GM19452 (cell line): ENCODE measurements at regions not wholly inside any gene's neighbourhood (a gene's known extent, or its start where the extent isn't known, plus 50 kb on each side); places are given as distances from the start of the nearest gene placed in this dataset.
"Not testable (repeated sequence)": the region's sequence is repeated elsewhere in the genome, so short reads cannot be mapped to it uniquely, and the experiment has no call there.

Experiments used
- ATAC-seq: cut with Tn5 transposase; IDR thresholded peaks from one replicate; pipeline ENCODE4 v1.9.1; 2021; ENCODE audit not compliant: unreplicated experiment

DNA sequence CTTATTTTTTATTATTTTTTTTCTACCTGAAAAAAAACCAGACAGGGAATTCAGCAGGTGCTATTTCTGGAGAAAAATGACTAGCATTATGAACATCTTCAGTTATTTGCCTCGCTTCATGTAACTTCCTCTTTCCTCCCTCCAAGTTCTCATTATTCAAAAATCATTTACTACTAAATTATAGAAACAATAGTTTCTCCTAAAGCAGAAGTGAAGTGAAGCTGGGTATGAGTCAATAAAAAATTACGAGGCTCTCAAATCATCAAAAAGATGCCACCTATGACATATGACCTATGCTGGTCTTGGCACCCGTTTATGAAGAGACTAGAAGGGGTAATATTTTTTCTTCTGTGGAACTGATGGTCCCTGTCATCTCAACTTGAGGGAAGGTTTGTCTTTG lies 145.0 kb upstream of the AADAT start:
- no peak for ATAC-seq

DNA sequence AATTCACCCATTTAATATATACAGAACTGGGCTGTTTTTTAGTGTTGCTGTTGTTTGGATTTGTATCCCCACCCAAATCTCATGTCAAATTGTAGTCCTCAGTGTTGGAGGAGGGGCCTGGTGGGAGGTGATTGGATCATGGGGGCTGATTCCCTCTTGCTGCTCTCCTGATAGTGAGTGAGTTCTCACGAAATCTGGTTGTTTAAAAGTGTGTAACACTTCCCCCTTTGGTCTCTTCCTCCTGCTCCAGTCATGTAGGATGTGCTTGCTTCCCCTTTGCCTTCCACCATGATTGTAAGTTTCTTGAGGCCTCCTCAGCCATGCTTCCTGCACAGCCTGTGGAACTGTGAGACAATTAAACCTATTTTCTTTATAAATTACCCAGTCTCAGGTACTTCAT lies 141.6 kb upstream of the AADAT start:
- no peak for ATAC-seq

DNA sequence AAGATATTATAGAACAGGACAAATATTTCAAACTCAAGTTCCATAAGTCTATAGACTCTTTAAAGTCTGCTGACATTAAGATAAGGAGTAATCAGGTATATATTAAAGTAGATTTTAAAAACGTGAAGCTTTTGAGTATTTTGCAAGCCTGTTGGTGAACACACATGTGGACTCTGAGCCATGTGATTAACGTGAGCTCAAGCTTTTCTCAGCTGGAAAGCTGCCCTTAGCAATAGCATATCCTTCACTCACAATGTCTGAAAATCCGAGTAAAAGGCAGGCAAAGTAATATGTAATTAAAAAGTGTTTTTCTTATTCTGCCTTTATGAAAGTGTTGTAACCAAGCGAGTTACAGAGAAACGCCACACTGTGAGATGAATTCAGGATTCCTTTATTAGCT lies 140.5 kb upstream of the AADAT start:
- no peak for ATAC-seq

DNA sequence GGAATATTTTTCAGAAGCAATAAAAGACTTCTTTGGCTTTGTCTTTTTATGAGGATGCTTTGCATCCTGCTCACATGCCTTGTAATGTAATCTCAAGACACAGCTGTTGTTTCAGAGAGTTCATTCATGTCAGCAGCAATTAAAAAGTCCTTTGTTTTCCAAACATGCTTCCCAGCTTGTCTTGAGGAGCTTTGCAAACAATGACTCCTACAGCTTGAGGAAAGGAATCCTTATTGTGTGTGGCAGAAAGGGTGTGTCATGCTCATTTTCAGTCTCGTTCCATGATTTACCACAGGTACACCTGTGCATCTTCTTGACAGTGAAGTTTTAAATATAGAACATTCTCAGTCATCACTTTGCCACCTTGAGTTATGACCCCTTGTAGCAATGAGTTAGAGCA lies 139.2 kb upstream of the AADAT start:
- ATAC-seq, result no peak

DNA sequence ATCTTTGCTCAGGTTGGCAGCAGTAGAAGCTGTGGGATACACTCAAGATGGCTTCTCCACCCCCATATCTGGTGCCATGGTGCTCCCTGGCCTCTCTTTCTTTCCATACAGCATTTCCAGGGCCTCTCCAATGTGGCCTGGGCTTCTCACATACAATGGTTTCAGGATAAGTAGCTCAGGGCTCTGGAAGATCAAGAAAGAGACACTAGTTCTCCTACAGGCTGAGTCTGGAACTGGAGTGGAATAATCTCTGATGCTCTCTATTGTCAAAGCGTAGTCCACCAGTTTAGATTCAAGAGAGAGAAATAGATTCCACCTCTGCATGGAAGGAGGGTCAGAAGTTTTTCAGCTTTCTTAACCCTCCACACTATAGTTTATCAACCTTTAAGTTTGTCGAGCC lies 138.2 kb upstream of the AADAT start:
- no peak for ATAC-seq

DNA sequence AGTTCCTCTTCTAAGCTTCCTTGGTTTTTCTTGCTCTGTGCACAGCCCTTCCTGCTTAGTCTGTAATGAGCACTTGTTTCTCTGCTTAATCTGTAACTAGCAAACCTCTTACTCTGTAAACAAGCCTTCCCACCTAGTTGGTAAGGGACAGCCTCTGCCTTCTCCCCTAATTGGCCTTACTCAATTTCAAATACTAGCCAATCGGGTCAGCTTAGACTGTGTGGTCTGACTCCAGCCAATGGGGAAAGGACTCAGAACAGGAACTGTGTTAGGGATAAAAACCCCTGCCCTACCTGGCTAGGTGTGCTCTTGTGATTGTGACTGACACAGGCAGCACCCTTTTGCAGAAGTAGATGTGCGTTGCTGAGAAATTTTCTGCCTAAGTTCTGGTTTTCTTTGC lies 136.5 kb upstream of the AADAT start:
- ATAC-seq, result no peak

DNA sequence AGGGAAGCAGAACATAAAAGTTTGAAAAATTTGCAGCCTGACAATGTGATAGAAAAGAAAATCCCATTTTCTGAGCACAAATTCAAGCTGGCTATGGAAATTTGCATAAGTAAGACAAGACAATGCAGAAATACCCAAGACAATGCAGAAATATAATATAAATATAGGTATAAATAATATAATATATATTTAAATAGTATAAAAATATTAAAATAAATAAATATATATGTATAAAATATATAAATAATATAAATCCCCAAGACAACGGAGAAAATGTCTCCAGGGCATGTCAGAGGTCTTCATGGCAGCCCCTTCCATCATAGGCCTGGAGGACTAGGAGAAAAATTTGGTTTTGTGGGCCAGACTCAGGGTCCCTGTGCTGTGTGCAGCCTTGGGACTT lies 125.0 kb upstream of the AADAT start:
- ATAC-seq, result no peak

DNA sequence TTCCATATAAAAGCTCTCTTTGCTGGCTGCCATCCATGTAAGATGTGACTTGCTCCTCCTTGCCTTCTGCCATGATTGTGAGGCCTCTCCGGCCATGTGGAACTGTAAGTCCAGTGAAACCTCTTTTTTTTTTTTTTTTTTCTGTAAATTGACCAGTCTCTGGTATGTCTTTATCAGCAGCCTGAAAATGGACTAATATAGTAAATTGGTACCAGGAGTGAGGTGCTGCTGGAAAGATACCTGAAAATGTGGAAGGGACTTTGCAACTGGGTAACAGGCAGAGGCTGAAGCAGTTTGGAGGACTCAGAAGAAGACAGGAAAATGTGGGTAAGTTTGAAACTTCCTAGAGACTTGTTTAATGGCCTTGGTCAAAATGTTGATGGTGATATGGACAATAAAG lies 124.3 kb upstream of the AADAT start:
- no peak for ATAC-seq

DNA sequence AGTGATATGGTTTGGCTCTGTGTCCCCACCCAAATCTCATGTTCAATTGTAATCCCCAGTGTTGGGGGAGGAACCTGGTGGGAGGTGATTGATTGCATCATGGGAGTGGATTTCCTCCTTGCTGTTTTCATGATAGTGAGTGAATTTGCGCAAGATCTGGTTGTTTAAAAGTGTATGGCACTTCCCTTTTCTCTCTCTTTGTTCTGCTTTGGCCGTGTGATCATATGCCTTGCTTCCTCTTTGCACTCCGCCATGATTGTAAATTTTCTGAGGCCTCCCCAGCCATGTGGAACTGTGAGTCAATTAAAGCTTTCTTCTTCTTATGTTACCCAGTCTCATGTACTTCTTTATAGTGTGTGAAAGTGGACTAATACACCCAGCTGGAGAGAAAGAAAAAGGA lies 113.0 kb upstream of the AADAT start:
- ATAC-seq, result no peak

DNA sequence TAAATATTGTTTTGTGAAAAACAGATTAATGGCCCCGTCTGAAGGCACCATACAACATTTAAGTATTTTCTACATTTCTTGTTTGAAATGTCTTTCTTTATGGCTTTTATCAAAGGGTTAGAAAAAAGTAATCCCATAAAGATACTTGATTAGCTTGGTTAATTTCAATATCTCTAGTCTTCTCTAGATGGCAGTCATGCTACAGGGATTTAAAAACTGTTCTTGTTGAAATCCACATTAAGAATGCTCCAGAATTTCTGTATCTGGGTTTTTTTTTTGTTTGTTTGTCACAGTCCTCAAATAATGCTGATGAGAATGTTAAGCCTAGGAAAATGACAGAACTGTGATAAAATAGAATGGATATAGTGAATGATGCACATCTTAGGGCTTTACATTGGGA lies 109.0 kb upstream of the AADAT start:
- ATAC-seq, result no peak

DNA sequence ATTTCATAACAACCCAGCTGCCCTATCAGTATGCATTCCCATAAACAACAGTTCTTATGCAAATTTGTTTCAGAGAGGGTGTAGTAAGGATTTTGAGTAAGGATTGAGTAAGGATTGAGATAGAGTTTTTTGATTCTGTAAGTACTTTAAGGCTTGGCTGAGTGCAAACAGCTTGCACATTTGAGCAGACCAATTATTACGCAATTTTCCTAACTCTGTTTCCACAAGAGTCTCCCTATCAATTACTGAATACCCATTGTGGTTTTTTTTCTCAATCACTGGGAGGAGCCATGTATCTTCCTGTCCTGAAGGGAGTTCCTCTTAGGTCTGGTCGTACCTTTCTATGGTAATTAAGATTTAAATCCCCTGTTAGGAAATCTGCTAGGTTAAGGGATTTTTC lies 105.0 kb upstream of the AADAT start:
- ATAC-seq, result not testable (repeated sequence)

DNA sequence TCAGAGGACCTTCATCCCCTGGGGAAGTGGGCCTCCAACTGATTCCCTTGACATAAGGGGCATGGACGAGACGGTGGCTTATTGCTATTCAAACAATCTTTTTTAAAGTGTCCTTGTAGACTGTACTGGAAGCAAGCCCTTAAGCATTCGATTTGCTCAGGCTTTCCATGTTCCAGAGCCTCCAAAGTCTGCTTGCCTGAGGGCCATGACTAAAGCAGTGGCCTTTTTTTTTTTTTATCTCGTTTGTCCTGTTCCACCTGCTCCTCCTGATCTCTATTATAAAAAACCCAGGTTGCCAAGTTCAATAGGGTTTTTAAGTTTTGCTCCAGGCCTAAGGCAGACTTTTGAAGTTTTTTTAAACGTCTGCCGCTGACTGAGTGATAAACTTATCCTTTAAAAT lies 103.7 kb upstream of the AADAT start:
- ATAC-seq, result no peak

DNA sequence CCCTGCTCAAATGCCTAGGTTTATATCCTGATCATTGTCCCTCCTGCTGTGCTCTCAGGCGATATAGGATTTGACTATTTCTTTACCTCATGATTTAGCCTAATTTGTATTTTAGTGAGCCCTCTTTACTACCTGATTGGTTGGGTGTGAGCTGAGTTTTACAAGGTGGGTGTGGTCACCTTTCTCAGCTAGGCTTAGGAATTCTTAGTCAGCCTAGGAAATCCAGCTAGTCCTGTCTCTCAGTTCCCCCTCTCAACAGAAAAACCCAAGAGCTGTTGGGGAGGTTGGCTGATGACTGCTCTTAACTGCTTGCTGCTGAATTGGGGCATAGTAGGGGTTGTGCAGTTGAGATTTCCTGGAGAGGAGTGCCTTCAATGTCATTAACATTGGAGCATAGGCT lies 100.5 kb upstream of the AADAT start:
- no peak for ATAC-seq

DNA sequence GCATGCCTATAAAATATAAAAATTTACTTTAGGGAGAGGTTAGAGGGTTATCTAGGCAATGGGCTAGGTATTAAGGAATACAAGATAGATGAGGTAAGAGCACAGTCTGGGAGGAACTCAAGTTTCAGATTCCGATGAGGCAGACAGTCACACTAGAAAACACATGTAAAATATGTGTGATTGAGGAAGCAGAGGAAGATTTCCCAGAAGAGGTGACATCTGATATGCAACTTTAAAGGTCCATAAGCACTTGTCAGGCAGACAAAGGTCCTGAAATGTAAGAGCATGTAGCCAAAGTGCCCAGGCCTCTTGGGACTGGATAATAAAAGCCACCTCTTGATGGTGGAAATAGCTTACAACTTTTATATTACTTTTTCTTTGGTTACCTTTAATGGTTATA lies 81.1 kb upstream of the AADAT start:
- no peak for ATAC-seq

DNA sequence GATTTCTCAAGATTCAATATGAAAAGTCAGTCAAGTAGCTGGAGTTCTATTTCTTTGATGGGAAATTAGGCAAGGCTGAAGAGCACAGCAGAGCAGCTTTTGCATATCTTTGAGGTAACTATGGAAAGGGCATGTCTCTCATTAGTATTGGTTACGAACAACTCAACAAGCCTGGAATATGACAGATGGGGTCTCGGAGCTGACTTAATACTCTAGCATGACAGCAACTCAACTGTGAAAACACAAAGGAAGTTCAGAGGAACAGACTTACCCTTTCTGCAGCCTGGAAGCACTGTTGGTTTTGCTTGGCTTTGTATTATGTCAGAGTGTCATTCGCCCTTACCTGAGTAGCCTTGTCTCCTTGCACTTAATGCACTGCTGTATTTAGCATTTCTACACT lies 79.9 kb upstream of the AADAT start:
- no peak for ATAC-seq

DNA sequence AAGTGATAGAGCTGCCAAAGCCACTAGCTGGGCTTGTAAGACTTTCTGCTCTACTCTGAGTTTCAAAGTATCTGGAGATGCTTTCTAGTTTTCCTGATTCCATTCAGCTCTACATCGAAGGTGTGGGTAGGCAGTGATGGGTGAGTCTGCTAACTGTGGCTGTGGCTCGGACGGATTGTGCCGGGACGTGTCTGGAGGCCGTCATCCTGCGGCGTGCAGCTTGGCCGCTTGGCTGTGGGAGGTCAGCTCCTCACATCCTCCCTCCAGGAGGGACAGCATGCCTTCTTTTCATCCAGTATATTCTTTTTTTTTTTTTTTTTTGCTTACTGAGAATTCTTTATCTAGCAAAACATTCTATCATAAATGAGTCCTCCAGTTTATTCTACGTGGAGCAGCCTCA lies 77.9 kb upstream of the AADAT start:
- no peak for ATAC-seq

DNA sequence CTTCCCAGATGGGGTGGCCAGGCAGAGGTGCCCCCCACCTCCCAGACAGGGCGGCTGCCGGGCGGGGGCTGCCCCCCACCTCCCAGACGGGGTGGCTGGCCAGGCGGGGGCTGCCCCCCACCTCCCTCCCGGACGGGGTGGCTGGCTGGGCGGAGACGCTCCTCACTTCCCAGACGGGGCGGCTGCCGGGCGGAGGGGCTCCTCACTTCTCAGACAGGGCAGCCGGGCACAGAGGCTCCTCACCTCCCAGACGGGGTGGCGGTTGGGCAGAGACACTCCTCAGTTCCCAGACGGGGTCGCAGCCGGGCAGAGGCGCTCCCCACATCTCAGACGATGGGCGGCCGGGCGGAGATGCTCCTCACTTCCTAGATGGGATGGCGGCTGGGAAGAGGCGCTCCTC lies 76.4 kb upstream of the AADAT start:
- ATAC-seq, result not testable (repeated sequence)

DNA sequence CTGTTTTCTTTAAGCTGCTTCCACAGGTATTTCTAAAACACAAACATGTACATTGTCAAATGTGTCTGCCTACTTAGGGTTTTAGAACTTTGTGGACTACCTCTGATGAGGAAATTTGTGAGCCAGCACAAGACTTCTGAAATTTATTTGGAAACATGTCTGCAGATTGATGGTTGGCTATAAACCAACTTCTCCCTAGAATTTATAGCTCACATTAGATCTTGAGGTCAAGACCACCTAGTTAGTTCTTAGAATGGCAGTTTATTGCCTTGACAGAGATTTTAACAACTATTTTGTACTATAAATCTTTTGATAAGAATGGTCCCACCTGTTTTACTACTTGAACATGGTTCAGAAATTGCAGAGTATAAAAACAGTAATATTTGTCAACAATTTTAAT lies 72.7 kb upstream of the AADAT start:
- ATAC-seq, result no peak

DNA sequence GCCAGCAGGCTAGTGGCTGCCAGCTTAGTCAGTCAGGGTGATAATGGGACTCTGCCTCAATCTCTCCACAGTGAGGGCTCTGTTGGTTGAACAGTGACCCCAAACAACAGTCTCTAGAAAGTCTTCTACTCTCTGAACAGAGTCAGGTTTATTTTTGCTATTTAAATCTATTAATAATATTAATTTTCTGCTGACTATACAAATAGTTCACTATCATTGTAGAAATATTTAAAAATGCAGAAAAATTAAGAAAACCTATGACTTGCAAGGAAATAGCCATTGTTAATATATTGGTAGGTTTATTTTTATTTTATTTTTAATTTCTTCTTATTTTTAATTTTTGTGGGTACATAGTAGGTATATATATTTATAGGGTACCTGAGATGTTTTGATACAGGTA lies 67.9 kb upstream of the AADAT start:
- ATAC-seq, result no peak

DNA sequence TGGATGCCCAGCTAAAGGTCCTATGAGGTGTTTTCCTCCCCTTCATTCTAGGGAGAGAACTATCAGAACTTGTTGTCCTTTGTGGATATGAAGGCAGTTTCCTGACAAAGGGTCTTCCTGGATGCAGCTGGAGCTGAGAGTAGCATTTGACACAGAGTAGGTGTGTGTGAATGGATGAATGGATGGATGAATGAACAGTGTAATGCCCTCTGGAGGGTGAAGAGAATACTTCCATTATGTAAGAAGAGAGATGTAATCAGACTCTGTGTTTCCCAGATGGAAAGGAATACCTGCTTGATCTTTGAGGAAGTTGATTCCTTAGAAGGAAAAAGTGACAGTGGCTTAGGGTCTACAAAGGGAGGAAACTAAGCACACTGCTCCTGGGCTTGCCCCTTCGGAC lies 55.4 kb upstream of the AADAT start:
- no peak for ATAC-seq

DNA sequence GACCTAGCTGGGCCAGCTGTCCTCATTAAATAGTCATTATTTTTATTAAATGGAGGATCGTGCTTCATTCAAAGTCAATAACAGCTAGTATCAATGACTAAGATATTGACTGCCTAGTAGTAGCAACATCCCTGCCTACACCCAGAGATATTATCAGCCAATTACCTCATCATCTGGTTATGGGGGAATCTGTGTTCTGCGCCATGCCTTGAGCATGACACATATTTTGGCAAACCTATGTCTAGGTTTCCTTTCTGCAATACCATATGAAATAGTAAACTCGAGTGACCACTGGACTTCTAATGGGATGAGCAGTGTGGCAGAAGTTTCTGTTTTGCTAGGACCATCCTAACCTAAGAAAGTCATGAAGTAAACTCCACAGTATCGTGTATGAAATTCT lies 50.0 kb upstream of the AADAT start:
- no peak for ATAC-seq
